Endodermal cell (in vitro differentiated cells): ENCODE measurements at regions not wholly inside any gene's neighbourhood (a gene's known extent, or its start where the extent isn't known, plus 50 kb on each side); places are given as distances from the start of the nearest gene placed in this dataset.
"Not testable (repeated sequence)": the region's sequence is repeated elsewhere in the genome, so short reads cannot be mapped to it uniquely, and the experiment has no call there.

Experiments used
- DNase-seq: peaks from one replicate; pipeline ENCODE4 v3.0.0-alpha.2; 2017
- H3K27ac ChIP-seq: 2 replicates; pipeline ENCODE4 v1.5.1; 2013; ENCODE audit warnings: mild to moderate bottlenecking, low read depth, low read length, moderate library complexity
- H3K27me3 ChIP-seq: 2 replicates; pipeline ENCODE4 v1.6.1; 2013; ENCODE audit warnings: mild to moderate bottlenecking, low read length, moderate library complexity; ENCODE audit not compliant: insufficient read depth, control insufficient read depth, poor library complexity, severe bottlenecking
- H3K36me3 ChIP-seq: 2 replicates; pipeline ENCODE4 v1.7.0; 2013; ENCODE audit warnings: mild to moderate bottlenecking, low read length, moderate library complexity; ENCODE audit not compliant: control insufficient read depth, insufficient read depth
- H3K4me1 ChIP-seq: one replicate; pipeline ENCODE4 v1.7.0; 2013; ENCODE audit warnings: low read length; ENCODE audit not compliant: control insufficient read depth, insufficient read depth
- H3K4me3 ChIP-seq: 2 replicates; pipeline ENCODE4 v1.5.1; 2013; ENCODE audit warnings: mild to moderate bottlenecking, low read length, moderate library complexity
- H3K9ac ChIP-seq: 2 replicates; pipeline ENCODE4 v1.6.1; 2013; ENCODE audit warnings: mild to moderate bottlenecking, low read length, moderate library complexity; ENCODE audit not compliant: poor library complexity, severe bottlenecking; ENCODE audit errors: extremely low read depth
- H3K9me3 ChIP-seq: 2 replicates; pipeline ENCODE4 v1.6.1; 2013; ENCODE audit warnings: mild to moderate bottlenecking, low read length, moderate library complexity; ENCODE audit not compliant: control insufficient read depth
- H3K27ac Mint-ChIP-seq: 2 replicates; pipeline ENCODE4 v1.8.0; 2020; ENCODE audit warnings: mixed read lengths
- H3K27me3 Mint-ChIP-seq: 2 replicates; pipeline ENCODE4 v1.8.0; 2021; ENCODE audit warnings: mild to moderate bottlenecking, mixed read lengths; ENCODE audit not compliant: insufficient read depth
- H3K36me3 Mint-ChIP-seq: 2 replicates; pipeline ENCODE4 v1.8.0; 2020; ENCODE audit warnings: low read depth, mixed read lengths
- H3K4me1 Mint-ChIP-seq: 2 replicates; pipeline ENCODE4 v1.8.0; 2020; ENCODE audit warnings: mixed read lengths
- H3K4me3 Mint-ChIP-seq: 2 replicates; pipeline ENCODE4 v1.8.0; 2020; ENCODE audit warnings: mild to moderate bottlenecking, moderate library complexity, mixed read lengths
- H3K9me3 Mint-ChIP-seq: 2 replicates; pipeline ENCODE4 v1.8.0; 2020; ENCODE audit warnings: mild to moderate bottlenecking, mixed read lengths
- WGBS, 2 experiments: methylation state at CpG; one replicate each; pipeline versions ENCODE4 v1.1.5 to v1.1.7; 2013; ENCODE audit warnings: missing lambda C conversion rate in 2 of 2, mixed read lengths in 1 of 2; ENCODE audit not compliant: insufficient coverage in 1 of 2, insufficient read length in 1 of 2; 5-methylcytosine and 5-hydroxymethylcytosine counted together
- TF ChIP-seq, protein P1 (sequence below): fragments of 200-600 bp; sonication (generic); conservative IDR thresholded peaks from 2 replicates; pipeline ENCODE4 v1.5.0; 2021; ENCODE audit warnings: antibody characterized with exemption, mild to moderate bottlenecking

DNA sequence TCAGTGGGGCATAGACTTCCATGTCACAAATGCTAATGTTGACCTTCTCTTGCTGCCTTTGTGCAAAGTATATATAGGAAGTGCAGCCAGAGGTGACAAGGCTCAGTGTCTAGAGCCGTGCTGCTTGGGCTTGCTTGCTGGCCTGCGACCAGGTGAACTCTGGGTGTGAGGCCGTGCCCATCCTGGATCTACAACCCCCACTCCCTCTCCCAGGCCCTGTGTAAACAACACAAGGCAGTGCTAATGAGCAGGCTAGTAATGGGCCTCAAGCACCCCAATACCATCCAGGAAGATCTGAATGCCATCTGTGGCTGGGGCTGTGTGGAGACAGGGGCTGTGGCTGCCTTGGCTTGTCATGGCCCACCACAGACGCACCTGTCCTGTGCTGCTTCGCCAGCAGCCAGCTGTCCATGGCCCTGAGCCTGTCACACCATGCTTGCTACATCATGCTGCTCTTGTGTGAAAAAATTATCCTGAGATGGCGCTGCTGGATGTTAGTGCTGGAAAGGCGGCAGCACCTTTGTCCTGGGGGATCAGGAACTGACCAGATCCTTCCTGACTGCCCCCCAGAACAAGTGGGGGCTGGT is 107.6 kb upstream of the ZNF92 start:
- peaks cover 4% of the 10 kb centered on the region for H3K9me3 Mint-ChIP-seq
- H3K4me3 Mint-ChIP-seq: no peak overlapping the region
- no peak for DNase-seq
- peaks cover 43% of the 10 kb centered on the region for H3K4me1 Mint-ChIP-seq
- H3K27ac Mint-ChIP-seq: no peak overlapping the region
- peaks cover 3% of the 10 kb centered on the region for H3K36me3 Mint-ChIP-seq
- Histone ChIP-seq H3K4me3 (no peak overlapping the region), H3K27ac (no peak overlapping the region), H3K9me3 (no peaks in the 10 kb centered on the region), H3K36me3 (no peaks in the 10 kb centered on the region), H3K27me3 (no peaks in the 10 kb centered on the region), H3K4me1 (peaks cover 17% of the 10 kb centered on the region), H3K9ac (no peak overlapping the region)
- H3K27me3 Mint-ChIP-seq: peaks cover 29% of the 10 kb centered on the region
- 93 to 100% methylated on average over 2 to 7 of the region's 7 CpGs for WGBS, 2 experiments
- TF ChIP-seq, protein P1, sequence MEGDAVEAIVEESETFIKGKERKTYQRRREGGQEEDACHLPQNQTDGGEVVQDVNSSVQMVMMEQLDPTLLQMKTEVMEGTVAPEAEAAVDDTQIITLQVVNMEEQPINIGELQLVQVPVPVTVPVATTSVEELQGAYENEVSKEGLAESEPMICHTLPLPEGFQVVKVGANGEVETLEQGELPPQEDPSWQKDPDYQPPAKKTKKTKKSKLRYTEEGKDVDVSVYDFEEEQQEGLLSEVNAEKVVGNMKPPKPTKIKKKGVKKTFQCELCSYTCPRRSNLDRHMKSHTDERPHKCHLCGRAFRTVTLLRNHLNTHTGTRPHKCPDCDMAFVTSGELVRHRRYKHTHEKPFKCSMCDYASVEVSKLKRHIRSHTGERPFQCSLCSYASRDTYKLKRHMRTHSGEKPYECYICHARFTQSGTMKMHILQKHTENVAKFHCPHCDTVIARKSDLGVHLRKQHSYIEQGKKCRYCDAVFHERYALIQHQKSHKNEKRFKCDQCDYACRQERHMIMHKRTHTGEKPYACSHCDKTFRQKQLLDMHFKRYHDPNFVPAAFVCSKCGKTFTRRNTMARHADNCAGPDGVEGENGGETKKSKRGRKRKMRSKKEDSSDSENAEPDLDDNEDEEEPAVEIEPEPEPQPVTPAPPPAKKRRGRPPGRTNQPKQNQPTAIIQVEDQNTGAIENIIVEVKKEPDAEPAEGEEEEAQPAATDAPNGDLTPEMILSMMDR: no peak

DNA sequence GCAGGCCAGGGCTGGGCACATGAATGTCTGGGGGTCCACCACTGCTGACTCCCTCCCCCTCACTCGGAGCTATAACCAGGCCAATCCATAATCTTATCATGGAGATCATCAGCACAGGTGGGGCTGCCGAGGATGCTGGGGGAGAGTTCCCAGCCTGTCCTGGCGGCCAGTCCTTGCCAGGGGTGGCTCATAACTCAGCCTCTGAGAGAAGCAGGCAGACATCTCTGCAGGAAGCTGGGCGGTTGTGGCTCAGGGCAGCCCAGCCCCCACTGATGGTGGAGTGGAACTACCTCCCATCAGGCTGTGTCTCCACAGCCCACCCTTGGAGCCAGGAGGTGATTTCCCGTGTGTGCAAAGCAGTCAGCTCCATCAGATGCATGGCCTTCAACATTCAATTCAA is 109.4 kb upstream of the ZNF92 start:
- H3K27me3 Mint-ChIP-seq: peaks cover 18% of the 10 kb centered on the region
- no peak overlapping the region for H3K9ac ChIP-seq
- no peak overlapping the region for H3K27ac ChIP-seq
- 88 to 93% methylated on average over 3 to 5 of the region's 5 CpGs for WGBS, 2 experiments
- peaks cover 36% of the 10 kb centered on the region for H3K4me1 Mint-ChIP-seq
- H3K27me3 ChIP-seq: no peaks in the 10 kb centered on the region
- peaks cover 17% of the 10 kb centered on the region for H3K4me1 ChIP-seq
- H3K36me3 Mint-ChIP-seq: no peaks in the 10 kb centered on the region
- H3K36me3 ChIP-seq: no peaks in the 10 kb centered on the region
- no peaks in the 10 kb centered on the region for H3K9me3 Mint-ChIP-seq
- no peak overlapping the region for H3K4me3 Mint-ChIP-seq
- no peak overlapping the region for H3K27ac Mint-ChIP-seq
- no peaks in the 10 kb centered on the region for H3K9me3 ChIP-seq
- no peak for DNase-seq
- H3K4me3 ChIP-seq: no peak overlapping the region
- TF ChIP-seq, protein P1: no peak

DNA sequence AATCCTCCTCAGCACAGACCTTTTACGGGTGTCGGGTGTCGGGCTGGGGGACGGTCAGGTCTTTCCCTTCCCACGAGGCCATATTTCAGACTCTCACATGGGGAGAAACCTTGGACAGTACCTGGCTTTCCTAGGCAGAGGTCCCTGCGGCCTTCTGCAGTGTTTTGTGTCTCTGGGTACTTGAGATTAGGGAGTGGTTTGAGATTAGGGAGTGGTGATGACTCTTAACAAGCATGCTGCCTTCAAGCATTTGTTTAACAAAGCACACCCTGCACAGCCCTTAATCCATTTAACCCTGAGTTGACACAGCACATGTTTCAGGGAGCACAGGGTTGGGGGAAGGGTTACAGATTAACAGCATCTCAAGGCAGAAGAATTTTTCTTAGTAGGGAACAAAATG is 113.0 kb upstream of the ZNF92 start:
- not testable (repeated sequence) for H3K9ac ChIP-seq, H3K27me3 ChIP-seq, H3K36me3 ChIP-seq, H3K36me3 Mint-ChIP-seq, H3K27ac ChIP-seq, H3K4me3 ChIP-seq, H3K9me3 ChIP-seq, H3K27me3 Mint-ChIP-seq, DNase-seq
- peaks cover 13% of the 10 kb centered on the region for H3K9me3 Mint-ChIP-seq
- H3K27ac Mint-ChIP-seq: peak overlapping the region; percentile 96
- peaks cover 19% of the 10 kb centered on the region for H3K4me1 Mint-ChIP-seq
- H3K4me1 ChIP-seq: peaks cover 14% of the 10 kb centered on the region
- WGBS, 2 experiments: 8% methylated on average over 2 of the region's 6 CpGs; no CpG with 5 or more reads in 1 of the 2 experiments
- H3K4me3 Mint-ChIP-seq: peak overlapping the region; percentile 19

DNA sequence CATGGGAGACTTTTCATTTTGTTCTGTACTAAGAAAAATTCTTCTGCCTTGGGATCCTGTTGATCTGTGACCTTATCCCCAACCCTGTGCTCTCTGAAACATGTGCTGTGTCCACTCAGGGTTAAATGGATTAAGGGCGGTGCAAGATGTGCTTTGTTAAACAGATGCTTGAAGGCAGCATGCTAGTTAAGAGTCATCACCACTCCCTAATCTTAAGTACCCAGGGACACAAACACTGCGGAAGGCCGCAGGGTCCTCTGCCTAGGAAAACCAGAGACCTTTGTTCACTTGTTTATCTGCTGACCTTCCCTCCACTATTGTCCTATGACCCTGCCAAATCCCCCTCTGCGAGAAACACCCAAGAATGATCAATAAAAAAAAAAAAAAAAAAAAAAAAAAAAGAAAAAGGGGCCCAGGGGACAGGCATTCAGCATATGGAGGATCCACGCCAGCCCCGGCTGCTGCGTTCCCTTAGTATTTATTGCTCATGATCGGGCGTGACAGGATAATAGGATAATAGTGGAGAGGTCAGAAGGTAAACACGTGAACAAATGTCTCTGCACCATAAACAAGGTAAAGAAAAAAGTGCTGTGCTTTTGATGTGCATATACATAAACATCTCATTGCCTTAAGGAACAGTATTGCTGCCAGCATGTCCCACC is 113.7 kb upstream of the ZNF92 start:
- not testable (repeated sequence) for H3K4me3 ChIP-seq, H3K4me3 Mint-ChIP-seq, H3K27ac ChIP-seq, H3K9me3 ChIP-seq, DNase-seq, H3K27me3 ChIP-seq, H3K27me3 Mint-ChIP-seq, H3K36me3 Mint-ChIP-seq, H3K9ac ChIP-seq, H3K36me3 ChIP-seq
- no CpG with 5 or more reads among the region's 10 CpGs for WGBS, 2 experiments
- H3K9me3 Mint-ChIP-seq: peaks cover 13% of the 10 kb centered on the region
- peaks cover 19% of the 10 kb centered on the region for H3K4me1 Mint-ChIP-seq
- H3K27ac Mint-ChIP-seq: peak overlapping the region; percentile 93
- H3K4me1 ChIP-seq: peaks cover 14% of the 10 kb centered on the region
